GM18517 (cell line): ENCODE measurements at regions not wholly inside any gene's neighbourhood (a gene's known extent, or its start where the extent isn't known, plus 50 kb on each side); places are given as distances from the start of the nearest gene placed in this dataset.
"Not testable (repeated sequence)": the region's sequence is repeated elsewhere in the genome, so short reads cannot be mapped to it uniquely, and the experiment has no call there.

Source experiments
- ATAC-seq: cut with Tn5 transposase; IDR thresholded peaks from one replicate; pipeline ENCODE4 v1.9.1; 2021; ENCODE audit warnings: mild to moderate bottlenecking, moderate library complexity; ENCODE audit not compliant: unreplicated experiment

DNA sequence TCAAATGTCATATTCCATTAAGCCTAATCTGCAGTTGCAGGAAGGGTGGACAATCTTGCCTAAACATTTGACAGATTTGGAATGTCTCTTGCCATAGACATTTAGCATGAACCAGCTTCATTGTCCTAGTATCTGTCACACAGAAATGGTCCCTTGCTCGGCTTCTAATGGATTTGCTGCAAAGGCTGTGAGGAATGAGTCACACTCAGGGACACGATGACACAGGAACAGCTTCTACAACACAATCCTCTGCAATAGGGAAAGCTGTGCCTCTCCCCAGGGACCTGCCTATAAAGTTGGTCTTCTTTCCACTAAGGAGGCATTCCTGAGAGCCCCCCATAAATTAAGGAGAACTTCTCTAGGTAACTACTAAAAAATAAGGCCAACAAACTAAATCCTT is 155.1 kb upstream of the L3MBTL4 start:
- no peak for ATAC-seq

DNA sequence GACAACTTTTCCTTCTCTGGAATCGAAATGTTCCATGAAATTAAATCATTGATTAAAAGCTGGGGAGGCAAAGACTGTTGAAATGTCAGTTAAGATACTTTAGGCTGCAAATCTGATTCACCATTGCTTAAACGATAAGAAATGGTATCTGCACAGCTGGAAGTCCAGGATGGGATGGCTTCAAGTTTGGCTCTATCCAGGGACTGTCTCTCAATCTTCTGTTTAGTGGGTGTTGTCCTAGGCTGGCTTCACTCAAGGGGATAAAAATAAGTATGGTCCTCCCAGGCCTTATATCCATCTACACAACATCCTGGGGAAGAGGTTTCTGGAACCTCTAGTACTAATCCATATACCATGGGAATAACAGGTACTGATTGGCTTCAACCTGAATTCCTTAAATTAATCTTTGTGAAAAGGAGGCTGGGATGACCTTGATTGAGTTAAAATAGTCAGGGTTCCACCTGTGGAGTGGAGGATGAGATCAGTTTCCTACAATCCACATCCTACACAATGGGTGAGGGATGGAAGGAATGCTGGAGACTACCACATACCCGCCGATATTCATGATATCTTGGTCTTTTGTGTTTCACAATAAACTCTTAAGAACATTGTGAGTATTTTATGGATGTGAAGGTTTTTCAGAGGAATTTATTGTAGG is 156.0 kb upstream of the L3MBTL4 start:
- ATAC-seq: no peak

DNA sequence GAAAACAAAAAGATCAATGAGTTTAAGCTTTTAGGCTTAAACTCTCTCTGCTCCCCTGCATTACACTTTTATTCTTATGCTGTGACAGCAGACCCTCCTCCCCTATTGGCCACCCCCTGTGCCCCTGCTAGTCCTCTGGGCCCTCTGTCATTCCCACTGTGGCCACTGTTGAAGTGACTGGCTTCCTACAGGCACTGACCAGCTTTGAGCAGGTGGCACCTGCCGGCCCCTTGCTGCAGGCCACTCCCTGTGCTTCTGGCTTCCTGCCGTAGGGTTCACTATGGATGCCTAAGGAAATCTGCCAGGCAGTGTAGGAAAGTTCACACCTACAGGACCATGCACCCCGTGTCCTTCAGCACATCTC is 156.5 kb upstream of the L3MBTL4 start:
- ATAC-seq: no peak

DNA sequence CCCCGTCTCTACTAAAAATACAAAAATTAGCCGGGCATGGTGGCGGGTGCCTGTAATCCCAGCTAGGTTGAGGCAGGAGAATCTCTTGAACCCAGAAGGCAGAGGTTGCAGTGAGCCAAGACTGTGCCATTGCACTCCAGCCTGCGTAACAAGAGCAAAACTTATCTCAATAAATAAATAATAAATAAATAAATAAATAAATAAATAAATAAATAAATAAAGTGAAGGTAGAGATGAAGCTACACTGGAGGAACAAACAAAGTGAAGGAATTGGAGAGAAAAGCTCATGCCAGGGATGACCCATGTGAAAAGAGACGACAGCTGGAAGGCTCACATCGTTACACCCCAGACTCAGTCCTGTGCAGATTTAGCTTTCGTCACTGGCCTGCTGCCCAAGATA is 157.3 kb upstream of the ARHGAP28 start:
- not testable (repeated sequence) for ATAC-seq

DNA sequence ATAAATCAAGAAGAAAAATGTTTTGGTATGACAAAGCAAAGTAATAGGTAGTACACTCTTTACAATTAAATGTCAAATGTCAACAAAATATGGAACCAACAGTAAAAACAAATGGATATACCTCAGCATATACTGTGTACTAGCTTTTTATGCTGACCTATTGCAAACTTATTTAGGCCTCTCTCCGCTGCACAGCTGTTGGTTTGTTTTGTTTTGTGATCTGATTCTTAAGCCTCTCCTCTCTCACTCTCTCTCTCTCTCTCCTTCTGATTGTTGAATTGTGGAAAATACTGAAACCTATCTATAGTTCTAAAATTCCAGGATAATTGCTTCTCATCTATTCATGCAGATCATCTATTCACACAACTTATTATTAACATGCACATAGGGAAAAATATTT is 154.9 kb upstream of the ARHGAP28 start:
- no peak for ATAC-seq

DNA sequence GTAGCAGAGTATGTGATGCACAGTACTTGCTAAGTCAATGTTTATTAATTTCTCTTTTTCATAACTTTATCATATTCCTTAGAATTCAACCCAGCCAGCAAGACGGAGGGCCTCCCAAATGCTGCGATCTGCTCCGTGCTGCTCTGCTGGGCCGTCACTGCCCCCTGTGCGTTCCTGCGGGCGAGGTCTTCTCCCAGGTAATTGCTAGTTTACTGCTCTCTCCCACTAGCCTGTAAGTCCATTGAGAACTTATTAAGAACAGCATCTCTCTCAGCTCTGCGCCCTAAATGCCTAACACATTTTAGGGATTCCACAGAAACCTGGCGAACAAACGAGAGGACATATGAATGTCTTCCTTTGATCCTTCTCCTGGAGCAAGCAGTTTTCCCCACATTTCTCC is 153.6 kb upstream of the ARHGAP28 start:
- ATAC-seq: no peak

DNA sequence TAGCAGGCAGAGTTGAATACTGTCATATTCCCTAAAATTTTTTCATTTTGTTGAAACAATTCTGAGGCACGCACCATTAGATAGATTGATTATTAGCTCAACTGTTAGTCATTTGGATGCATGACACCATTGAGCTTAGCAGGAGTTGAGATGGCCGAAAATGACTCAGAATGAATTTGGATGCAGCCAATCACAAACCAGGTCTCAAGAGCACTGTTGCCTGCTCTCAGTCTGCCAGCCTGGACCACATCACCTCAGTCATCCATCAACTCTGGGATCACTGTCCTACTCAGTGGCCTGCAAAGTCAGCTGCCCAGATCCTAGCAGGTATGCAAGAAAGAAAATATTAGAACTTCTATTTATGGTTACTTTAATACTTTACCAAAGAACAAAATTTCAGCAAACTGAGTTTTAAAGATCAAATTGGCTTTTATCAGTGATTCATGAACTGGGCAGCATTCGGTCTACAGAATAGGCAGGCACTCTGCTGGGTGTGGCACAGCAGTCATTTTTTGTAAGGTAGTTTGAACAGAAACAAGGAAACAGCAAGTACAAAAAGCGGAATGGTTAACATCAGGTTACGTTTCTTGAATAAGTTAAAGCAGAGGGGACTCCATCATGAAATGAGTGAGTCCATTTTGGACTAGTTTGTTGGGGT is 152.7 kb upstream of the ARHGAP28 start:
- no peak for ATAC-seq

DNA sequence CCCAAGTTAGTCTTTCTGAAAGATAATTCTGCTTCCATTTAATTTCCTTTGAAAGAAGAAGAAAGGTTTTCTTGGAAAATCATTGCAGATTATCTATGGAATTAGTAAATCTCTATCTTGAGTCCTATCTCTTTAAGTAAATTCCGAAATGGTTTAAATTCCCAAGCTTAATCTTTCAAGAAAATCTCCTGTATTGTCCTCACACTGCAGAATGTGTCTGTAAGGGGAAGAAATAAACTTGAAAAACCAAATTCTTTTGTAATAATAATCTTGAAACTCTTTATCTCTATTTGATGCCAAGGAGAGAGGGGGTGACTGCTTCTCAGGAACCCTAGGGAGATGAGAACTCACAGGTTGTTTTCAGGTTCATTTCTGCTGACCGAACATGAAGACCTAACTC is 150.8 kb upstream of the ARHGAP28 start:
- ATAC-seq: no peak

DNA sequence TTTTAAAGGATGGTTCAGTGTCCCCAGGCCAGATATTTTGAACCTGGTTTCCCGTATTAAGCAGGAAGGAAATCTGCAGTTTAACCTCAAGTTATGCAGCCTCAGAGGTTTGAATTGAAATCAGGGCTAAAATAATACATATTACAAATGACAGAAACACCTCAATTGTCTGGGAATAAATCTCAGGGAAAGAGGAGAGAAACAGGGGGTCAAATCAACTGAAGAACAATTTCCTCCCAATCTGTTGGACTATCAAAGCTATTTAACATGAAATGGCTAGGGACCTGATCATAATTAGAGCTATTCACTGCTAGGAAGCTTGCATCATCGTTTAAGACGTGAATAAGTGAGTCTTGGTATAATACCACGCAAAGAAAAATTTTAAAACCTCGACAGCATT is 150.0 kb upstream of the ARHGAP28 start:
- no peak for ATAC-seq

DNA sequence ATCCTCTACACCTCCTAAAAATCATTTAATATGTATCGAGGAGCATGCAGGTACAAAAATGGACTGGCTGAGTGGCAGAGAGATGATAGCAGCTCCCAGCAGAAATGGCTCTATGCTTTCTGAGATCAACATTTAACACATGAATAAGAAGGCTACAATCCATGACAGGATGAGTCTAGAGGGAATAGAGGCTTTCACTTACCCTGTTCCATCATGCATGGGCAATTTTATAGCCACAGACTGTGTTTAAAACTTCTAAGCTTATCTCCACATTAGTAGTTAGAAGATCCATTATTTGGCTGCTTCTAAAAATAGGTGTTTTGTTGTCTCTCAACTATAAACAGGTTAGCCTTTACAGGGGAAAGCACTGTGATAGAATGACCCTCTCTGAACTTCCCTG is 149.1 kb upstream of the ARHGAP28 start:
- no peak for ATAC-seq

DNA sequence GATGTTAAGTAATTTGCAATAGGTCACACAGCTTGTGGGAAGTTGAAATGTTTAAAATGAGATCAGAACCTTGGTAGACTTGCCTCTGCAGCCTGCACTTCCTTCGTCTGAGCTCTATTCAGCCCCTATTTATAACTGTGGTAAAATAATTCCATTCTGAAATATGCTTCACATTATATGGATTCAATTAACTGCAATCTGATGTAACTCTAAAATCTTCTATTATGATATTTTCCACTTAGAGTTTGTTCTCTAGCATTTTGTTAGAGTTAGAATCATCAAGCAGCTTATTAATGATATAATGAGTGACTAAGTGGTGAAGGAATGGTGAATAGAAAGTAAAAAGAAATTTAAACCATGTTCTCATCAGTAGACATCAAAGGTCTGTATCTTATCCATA is 139.6 kb upstream of the ARHGAP28 start:
- no peak for ATAC-seq

DNA sequence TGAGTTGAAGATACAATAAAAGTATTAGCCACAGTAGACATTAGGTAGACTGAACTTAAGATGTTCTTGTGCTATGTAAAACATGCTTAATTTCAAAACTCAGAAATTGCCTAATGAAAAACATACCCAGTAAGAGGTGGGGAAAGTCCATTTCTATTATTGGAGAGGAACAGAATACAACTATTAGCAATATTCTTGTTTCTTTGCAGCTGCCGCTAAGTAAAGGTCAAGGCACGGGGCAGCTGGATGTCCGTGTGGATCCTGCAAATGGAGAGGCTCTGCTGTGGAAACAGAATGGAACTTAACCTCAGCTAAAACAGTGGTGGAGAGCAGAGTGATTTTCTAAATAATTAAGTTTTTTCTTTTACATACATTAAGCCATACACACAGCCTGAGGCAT is 139.2 kb upstream of the ARHGAP28 start:
- ATAC-seq: no peak

DNA sequence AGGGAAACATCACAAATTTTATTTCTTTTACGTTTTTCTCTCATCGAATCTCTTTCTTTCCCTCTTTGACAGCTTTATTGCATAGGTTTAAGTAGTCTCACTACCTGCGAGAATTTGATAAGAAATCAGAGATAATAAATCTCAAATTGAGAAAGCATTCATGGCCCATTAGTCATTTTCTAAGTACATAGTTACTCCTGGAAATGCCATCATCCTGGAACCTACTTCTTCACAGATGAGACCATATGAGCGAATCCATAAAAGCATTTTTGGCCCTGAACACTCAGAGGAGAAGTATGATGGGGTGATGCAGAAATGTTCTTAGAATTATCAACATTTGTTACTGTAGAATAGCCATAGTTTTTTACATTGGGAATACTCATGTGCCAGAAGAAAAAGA is 138.0 kb upstream of the ARHGAP28 start:
- no peak for ATAC-seq

DNA sequence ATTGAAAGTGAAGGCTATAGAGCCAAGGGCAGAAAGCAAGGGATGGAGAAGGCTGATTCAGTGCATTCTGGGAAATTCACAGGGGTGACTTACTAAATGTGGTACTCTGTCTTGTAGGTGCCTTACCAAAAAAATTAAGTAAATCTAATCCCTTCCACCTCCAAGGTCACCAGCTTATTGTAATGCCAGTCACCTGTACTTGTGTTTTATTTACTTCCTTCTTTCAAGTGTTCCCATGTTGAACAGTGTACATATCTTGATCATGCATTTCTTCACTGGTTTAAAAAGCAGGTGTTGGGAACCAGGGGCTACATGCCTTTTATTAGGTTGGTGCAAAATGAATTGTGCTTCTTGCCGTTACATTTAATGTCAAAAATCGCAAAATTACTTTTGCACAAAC is 137.0 kb upstream of the ARHGAP28 start:
- ATAC-seq: no peak

DNA sequence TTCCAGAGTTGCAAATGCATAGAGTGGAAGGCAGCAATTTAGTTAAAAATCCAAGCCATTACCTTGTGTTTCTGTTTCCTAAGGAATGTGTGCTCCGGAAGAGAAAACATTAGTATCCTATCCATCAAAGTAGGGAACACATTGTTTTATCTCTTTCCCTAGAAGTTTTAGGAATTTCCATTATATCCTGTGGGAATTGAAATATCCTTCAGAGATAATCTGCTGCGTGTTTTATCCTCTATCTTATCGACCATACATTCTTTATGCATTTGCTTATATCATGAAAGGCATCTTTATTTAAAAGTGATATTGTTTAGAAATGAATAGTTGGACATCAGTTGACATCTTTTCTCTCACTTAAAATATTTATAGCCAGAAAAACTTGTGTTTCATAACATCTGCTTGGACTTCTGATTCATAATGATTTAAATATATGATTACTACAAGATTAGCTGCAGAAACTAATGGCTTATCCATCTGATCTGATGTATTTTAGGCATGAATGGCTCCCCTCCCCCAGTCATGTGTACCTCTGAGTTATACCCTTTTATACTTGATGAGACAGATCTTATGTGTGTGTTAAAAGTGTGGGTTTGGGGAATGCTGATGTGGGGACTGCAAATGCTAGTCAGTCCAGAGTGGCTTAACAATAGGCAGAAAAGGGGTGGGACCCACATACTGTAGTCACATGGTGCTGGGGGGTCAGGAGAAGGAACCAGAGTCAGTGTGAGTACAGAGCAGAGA is 136.2 kb upstream of the ARHGAP28 start:
- ATAC-seq: no peak

DNA sequence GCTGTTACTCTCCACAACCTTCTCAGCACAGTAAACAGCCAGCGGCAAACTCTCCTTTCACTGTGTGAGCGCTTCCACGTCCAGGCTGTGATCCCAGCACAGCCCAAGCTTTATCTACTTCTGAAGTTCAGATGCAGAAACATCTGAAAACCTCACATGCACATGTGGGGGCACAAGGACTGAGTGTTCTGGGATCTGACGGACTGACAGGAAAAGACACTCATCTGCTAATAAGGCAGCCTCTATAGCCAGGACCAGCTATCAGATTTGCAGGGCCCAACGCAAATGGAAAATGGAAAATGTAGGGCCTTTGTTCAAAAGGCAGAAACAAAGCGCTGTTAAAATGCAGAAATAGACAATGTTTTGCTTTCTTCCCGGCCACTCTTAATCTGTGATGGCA is 133.8 kb upstream of the ARHGAP28 start:
- no peak for ATAC-seq

DNA sequence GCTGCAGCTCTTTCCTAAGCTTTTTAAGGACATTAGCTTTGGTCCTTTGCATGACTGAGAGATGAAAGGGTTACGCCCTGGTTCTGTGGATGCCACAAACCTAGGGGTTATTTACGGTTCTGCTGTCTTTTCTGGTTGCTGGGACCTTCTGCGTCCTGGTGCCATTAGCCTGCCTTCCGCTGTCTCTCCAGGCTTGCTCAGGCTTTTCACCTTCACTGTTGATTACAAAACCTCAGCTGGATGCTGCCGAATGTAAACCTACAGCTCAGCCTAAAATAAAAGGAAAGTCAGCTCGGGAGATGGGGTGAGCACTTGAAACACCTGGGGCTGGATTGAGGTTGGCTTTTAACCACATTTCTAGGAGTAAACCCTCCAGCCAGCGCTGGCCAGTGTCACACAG is 130.9 kb upstream of the ARHGAP28 start:
- ATAC-seq: no peak

DNA sequence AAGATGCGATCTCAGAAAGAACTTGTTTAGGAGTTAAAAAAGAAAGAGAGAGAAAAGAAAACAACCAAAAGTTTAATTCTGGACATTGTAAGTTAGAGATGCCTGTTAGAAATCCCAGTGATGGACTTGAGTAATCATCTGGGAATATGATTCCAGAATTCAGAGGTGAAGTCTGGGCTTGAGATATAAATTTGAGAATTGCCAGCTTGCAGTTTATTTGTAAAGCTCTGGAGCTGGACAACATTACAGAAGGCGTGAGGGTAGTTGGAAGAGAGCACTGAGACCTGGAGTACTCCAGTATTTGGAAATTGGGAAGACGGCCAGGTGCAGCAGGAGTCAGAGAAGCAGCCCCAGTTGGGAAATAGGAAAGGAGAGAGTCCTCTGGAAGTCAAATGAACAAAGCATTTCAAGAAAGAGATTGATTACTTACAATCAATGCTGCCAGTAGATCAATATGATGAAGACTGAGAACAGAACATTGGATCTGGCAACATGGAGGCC is 128.8 kb upstream of the ARHGAP28 start:
- ATAC-seq: no peak

DNA sequence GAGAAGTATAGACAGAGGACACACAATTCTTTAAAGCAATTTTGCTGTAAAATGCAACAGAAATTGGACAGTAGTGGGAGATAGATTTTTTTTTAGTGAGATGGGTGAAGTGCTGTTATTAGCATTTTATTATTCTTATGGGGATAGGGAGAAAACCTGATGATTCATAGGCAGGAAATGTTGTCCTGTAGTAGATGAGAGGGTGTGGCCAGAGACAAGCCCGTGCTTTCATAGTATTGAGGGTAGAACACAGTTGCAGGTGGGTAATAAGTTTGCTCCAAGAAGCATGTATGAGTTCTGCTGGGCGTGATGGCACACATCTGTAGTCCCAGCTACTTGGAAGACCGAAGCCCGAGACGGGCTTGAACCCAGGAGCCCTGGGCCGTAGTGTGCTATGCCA is 128.3 kb upstream of the ARHGAP28 start:
- ATAC-seq: no peak

DNA sequence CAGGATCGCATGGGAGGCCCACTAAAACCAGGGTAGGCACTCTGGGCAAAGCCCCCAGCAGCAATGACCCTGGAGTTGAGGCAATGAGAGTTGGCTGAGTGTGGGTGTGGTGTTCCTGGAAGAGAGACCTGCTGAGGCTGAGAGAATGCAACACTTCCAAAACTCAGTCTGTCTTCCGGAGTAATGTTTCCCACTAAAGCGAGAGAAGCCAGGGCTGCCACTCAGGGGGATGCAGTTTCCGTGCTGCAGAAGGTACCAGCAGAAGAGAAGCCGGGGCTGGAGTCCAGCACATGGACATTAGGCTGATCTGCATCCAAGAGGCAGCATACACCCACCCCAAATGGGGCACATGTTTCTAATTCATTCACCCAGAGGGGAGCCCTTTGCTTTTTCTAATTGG is 127.2 kb upstream of the ARHGAP28 start:
- ATAC-seq: no peak

DNA sequence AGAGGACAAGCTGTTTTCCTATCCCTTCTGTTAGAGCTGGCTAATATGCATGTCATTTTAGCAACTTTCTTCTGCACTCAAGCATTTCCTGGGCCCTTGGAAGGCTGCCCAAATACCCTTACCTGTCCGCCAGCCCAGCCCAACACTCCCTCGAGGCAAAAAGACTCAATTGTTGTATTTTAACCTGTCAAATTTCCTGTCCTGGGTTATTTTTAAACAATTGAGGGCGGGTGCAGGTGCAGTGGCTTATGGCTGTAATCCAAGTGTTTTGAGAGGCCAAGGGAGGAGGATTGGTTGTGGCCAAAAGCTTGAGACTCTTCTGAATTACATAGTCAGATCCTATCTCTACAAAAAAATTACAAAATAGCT is 125.0 kb upstream of the ARHGAP28 start:
- ATAC-seq: no peak

DNA sequence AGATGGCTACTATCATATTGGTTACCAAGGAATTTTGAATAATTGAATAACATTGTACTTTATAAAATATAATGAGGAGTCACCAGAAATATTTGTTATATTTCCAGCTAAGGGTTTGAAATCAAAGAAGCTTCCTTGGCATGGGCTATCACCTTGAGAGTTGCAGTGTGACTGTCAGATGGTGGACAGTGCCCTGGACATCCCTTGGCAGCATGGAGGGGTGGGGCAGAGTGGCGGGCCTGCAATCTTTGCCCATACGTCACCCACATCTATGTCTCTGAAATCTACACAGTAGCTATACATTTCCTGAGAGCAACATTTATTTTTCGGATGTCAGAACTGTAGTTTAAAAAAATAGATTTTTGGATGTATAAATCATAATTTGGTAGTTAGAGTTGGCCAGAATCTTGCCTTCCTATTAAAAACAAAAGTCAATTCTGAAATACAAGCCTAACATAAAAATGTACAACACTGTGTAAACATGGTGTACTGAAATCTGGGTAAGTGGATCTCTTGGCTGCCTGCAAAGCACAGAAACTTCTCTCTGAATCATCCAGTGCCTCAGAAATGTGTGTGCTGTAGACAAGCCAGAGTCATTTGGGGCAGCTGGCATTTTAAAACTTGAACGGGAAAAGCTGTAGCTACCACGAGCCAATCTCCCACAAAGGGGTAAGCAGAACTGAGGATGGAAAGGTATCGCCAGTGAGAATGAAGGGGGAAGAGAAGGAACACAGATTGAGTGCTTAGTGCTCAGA is 124.2 kb upstream of the ARHGAP28 start:
- ATAC-seq: no peak
